ENCODE measurements at regions not wholly inside any gene's neighbourhood (a gene's known extent, or its start where the extent isn't known, plus 50 kb on each side); places are given as distances from the start of the nearest gene placed in this dataset.
"Not testable (repeated sequence)": the region's sequence is repeated elsewhere in the genome, so short reads cannot be mapped to it uniquely, and the experiment has no call there.

DNA sequence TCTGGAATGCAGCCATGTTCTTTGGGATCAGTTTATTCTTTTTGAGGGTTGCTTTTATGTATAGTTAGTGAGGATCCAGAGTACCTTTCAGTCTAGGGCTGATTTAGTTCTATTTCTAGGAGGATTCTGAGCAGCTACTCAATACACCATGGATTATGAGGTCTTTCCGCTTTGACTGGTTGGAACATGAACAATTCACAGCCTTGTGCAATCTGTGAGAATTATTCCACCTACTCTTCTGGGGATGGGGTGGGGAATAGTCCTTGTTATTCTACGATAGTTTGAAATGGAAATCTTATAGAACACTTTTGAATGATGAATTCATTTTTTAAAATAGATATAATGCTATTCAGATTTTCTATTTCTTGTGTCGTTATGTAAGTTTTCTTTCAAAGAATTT, 212.3 kb upstream of the ARRDC3 start:
- Histone ChIP-seq H3K4me1 (ENCODE audit: control insufficient read depth in 2 of 2, insufficient read depth in 2 of 2, low read length in 2 of 2) (no peaks in the 10 kb centered on the region), H3K27me3 (ENCODE audit: control insufficient read depth in 2 of 2, insufficient read depth in 1 of 2, low read length in 1 of 2) (no peaks in the 10 kb centered on the region), H3K36me3 (ENCODE audit: control insufficient read depth in 2 of 2, insufficient read depth in 2 of 2, low read length in 1 of 2) (no peaks in the 10 kb centered on the region), H3K9me3 (ENCODE audit: control insufficient read depth in 2 of 2, insufficient read depth in 1 of 2, low read length in 1 of 2) (peaks cover 0 to 2% of the 10 kb centered on the region in 2 donors), H3K4me3 (ENCODE audit: low read length in 2 of 2) (no peak overlapping the region), H3K27ac (ENCODE audit: low read depth in 1 of 2, low read length in 1 of 2) (no peak overlapping the region)
- no peak for DNase-seq (ENCODE audit: low read depth in 6 of 9, low spot score in 9 of 9)
- WGBS = 91% methylated on average over 3 of the region's 3 CpGs

DNA sequence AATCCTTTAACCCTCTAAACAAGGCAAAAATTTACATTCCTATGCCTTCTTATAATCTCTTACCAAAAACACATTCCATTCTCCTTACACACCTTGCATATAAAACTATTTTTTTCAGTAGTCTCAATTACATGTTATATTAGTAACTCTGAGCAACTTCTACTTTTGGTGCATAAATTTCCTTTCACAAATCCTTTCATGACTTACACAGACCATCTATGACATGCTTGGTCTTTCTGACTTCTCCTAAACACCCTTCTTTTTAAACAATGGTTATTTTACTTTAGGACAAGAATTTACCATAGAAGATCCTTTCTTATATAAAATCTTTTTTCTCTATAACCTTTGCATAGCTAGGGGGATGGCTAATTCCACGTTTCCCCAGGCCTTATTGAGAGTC, 208.0 kb upstream of the ARRDC3 start:
- no peaks in the 10 kb centered on the region for H3K4me1 ChIP-seq (ENCODE audit: control insufficient read depth in 2 of 2, insufficient read depth in 2 of 2, low read length in 2 of 2)
- no peaks in the 10 kb centered on the region for H3K27me3 ChIP-seq (ENCODE audit: control insufficient read depth in 2 of 2, insufficient read depth in 1 of 2, low read length in 1 of 2)
- H3K4me3 ChIP-seq (ENCODE audit: low read length in 2 of 2) = no peak overlapping the region
- no peak overlapping the region for H3K27ac ChIP-seq (ENCODE audit: low read depth in 1 of 2, low read length in 1 of 2)
- 29% methylated on average over 1 of the region's 1 CpG for WGBS
- DNase-seq (ENCODE audit: low read depth in 6 of 9, low spot score in 9 of 9) = no peak
- H3K36me3 ChIP-seq (ENCODE audit: control insufficient read depth in 2 of 2, insufficient read depth in 2 of 2, low read length in 1 of 2) = no peaks in the 10 kb centered on the region
- peaks cover 0 to 2% of the 10 kb centered on the region in 2 donors for H3K9me3 ChIP-seq (ENCODE audit: control insufficient read depth in 2 of 2, insufficient read depth in 1 of 2, low read length in 1 of 2)

DNA sequence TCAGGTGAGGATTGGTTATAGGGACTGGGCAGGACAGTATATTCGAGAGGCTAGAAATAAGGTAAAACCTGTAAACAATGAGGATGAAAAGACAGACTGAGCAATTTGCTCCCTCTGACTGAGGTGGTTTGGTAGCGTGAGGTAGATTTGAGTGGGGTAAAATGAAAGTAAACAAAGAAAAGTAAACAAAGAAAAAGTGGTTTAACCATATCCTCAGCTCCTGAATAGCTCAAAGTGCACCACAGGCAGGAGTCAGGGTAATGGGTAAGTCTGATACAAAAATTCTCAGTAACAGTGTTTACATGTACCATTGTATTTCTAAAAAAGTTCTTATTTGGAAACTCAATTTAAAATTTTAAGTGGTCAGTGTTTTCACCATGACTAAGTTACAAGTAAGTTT, 203.1 kb upstream of the ARRDC3 start:
- H3K36me3 ChIP-seq (ENCODE audit: control insufficient read depth in 2 of 2, insufficient read depth in 2 of 2, low read length in 1 of 2) = no peaks in the 10 kb centered on the region
- no peaks in the 10 kb centered on the region for H3K9me3 ChIP-seq (ENCODE audit: control insufficient read depth in 2 of 2, insufficient read depth in 1 of 2, low read length in 1 of 2)
- no peaks in the 10 kb centered on the region for H3K4me1 ChIP-seq (ENCODE audit: control insufficient read depth in 2 of 2, insufficient read depth in 2 of 2, low read length in 2 of 2)
- WGBS = 88% methylated on average over 2 of the region's 2 CpGs
- no peak overlapping the region for H3K27ac ChIP-seq (ENCODE audit: low read depth in 1 of 2, low read length in 1 of 2)
- H3K4me3 ChIP-seq (ENCODE audit: low read length in 2 of 2) = no peak overlapping the region
- H3K27me3 ChIP-seq (ENCODE audit: control insufficient read depth in 2 of 2, insufficient read depth in 1 of 2, low read length in 1 of 2) = no peaks in the 10 kb centered on the region
- DNase-seq (ENCODE audit: low read depth in 6 of 9, low spot score in 9 of 9) = no peak

DNA sequence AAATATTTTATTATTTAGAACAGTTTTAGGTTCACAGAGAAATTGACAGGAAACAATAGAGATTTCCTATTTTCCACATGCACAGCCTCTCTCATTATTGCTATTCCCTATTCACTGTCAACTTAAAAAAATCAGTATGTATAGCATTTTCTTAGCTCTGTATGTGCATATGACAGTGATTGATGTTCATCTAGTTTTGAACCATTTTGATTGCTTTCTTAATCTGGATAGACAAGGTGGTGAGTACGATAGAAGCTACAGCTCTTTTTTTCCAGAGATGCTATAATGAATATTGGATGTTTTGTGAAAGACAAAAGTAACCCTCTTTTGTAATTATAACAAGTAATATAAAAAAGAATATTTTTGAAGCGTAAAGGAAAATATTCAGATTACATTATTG, 201.2 kb upstream of the ARRDC3 start:
- H3K27me3 ChIP-seq (ENCODE audit: control insufficient read depth in 2 of 2, insufficient read depth in 1 of 2, low read length in 1 of 2) = no peaks in the 10 kb centered on the region
- no peak for DNase-seq (ENCODE audit: low read depth in 6 of 9, low spot score in 9 of 9)
- no peaks in the 10 kb centered on the region for H3K36me3 ChIP-seq (ENCODE audit: control insufficient read depth in 2 of 2, insufficient read depth in 2 of 2, low read length in 1 of 2)
- 96% methylated on average over 2 of the region's 2 CpGs for WGBS
- no peak overlapping the region for H3K4me3 ChIP-seq (ENCODE audit: low read length in 2 of 2)
- H3K27ac ChIP-seq (ENCODE audit: low read depth in 1 of 2, low read length in 1 of 2) = no peak overlapping the region
- no peaks in the 10 kb centered on the region for H3K9me3 ChIP-seq (ENCODE audit: control insufficient read depth in 2 of 2, insufficient read depth in 1 of 2, low read length in 1 of 2)
- no peaks in the 10 kb centered on the region for H3K4me1 ChIP-seq (ENCODE audit: control insufficient read depth in 2 of 2, insufficient read depth in 2 of 2, low read length in 2 of 2)

DNA sequence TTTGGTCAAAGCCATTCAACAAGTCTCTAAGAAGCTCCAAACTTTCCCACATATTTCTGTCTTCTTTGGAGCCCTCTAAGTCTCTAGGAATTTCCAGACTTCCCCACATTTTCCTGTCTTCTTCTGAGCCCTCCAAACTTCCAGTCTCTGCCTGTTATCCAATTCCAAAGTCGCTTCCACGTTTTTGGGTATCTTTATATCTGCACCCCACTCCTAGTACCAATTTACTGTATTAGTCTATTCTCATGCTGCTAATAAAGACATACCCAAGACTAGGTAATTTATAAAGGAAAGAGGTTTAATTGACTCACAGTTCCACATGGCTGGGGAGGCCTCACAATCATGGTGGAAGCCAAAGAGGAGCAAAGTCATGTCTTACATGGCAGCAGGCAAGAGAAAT, 182.9 kb upstream of the ARRDC3 start:
- not testable (repeated sequence) for H3K36me3 ChIP-seq (ENCODE audit: control insufficient read depth in 2 of 2, insufficient read depth in 2 of 2, low read length in 1 of 2); H3K27me3 ChIP-seq (ENCODE audit: control insufficient read depth in 2 of 2, insufficient read depth in 1 of 2, low read length in 1 of 2); DNase-seq (ENCODE audit: low read depth in 6 of 9, low spot score in 9 of 9); H3K4me1 ChIP-seq (ENCODE audit: control insufficient read depth in 2 of 2, insufficient read depth in 2 of 2, low read length in 2 of 2); H3K4me3 ChIP-seq (ENCODE audit: low read length in 2 of 2); H3K27ac ChIP-seq (ENCODE audit: low read depth in 1 of 2, low read length in 1 of 2)
- peaks cover 0 to 13% of the 10 kb centered on the region in 2 donors for H3K9me3 ChIP-seq (ENCODE audit: control insufficient read depth in 2 of 2, insufficient read depth in 1 of 2, low read length in 1 of 2)
- WGBS = 96% methylated on average over 2 of the region's 2 CpGs

DNA sequence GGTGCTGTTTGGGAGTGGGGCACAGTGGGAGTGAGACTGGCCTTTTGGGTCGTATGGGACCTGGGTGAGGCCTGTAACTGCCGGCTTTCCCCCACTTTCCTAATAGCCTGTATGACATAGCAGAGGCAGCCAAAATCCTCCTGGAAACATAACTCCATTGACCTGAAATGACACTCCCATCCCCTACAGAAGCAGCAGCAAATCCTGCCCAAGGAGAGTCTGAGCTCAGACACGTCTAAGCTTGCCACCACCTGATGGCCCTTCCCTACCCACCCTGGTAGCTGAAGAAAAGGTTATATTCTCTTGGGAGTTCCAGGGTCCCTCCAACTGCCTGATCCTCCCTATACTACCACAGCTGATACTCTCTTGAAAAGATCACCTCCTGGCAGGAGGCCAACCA, 179.8 kb upstream of the ARRDC3 start:
- no peak overlapping the region for H3K27ac ChIP-seq (ENCODE audit: low read depth in 1 of 2, low read length in 1 of 2)
- no peaks in the 10 kb centered on the region for H3K27me3 ChIP-seq (ENCODE audit: control insufficient read depth in 2 of 2, insufficient read depth in 1 of 2, low read length in 1 of 2)
- H3K4me1 ChIP-seq (ENCODE audit: control insufficient read depth in 2 of 2, insufficient read depth in 2 of 2, low read length in 2 of 2) = no peaks in the 10 kb centered on the region
- H3K4me3 ChIP-seq (ENCODE audit: low read length in 2 of 2) = no peak overlapping the region
- no peaks in the 10 kb centered on the region for H3K36me3 ChIP-seq (ENCODE audit: control insufficient read depth in 2 of 2, insufficient read depth in 2 of 2, low read length in 1 of 2)
- peaks cover 0 to 13% of the 10 kb centered on the region in 2 donors for H3K9me3 ChIP-seq (ENCODE audit: control insufficient read depth in 2 of 2, insufficient read depth in 1 of 2, low read length in 1 of 2)
- WGBS = 88% methylated on average over 3 of the region's 3 CpGs
- DNase-seq (ENCODE audit: low read depth in 6 of 9, low spot score in 9 of 9) = no peak

DNA sequence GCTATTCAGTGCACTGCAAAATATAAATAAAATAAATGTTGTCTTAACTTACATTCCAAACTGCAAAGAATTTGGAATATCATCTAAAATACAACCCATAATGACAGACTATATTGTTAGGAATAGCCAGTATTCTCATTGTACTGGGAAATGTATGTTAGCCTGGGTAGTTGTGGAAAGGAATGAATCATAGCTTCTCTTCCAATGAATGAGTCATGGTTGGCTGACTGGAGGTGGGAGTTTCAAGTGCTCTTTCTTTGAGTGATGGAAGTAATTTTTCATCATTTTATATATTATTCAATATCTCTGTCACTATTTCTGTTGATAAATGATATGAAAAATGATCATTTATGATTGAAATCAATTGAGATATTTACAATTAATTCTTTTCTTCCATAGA, 158.6 kb upstream of the ARRDC3 start:
- H3K27me3 ChIP-seq (ENCODE audit: control insufficient read depth in 2 of 2, insufficient read depth in 1 of 2, low read length in 1 of 2) = no peaks in the 10 kb centered on the region
- no peak for DNase-seq (ENCODE audit: low read depth in 6 of 9, low spot score in 9 of 9)
- no peak overlapping the region for H3K4me3 ChIP-seq (ENCODE audit: low read length in 2 of 2)
- H3K36me3 ChIP-seq (ENCODE audit: control insufficient read depth in 2 of 2, insufficient read depth in 2 of 2, low read length in 1 of 2) = no peaks in the 10 kb centered on the region
- H3K9me3 ChIP-seq (ENCODE audit: control insufficient read depth in 2 of 2, insufficient read depth in 1 of 2, low read length in 1 of 2) = no peaks in the 10 kb centered on the region
- H3K27ac ChIP-seq (ENCODE audit: low read depth in 1 of 2, low read length in 1 of 2) = no peak overlapping the region
- no peaks in the 10 kb centered on the region for H3K4me1 ChIP-seq (ENCODE audit: control insufficient read depth in 2 of 2, insufficient read depth in 2 of 2, low read length in 2 of 2)

DNA sequence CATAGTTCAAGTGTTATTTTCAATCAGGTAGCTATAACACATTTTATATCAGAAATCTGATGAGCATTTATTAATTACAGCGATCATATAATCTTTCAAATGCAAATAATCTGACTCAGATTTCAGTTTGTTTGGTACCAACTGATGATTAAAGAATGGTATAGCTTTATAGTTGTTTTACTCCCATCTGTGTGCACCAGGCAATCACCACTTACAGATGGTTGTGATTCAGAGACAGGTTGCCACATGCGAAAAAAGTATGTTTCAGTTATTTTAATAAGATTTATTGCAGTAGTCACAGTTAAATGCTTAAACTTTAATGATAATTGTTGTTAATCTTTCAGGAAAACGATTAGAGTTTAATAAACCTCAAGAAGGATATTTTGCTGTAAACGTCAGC, 155.1 kb upstream of the ARRDC3 start:
- Histone ChIP-seq H3K36me3 (ENCODE audit: control insufficient read depth in 2 of 2, insufficient read depth in 2 of 2, low read length in 1 of 2) (no peaks in the 10 kb centered on the region), H3K27ac (ENCODE audit: low read depth in 1 of 2, low read length in 1 of 2) (no peak overlapping the region), H3K4me1 (ENCODE audit: control insufficient read depth in 2 of 2, insufficient read depth in 2 of 2, low read length in 2 of 2) (no peaks in the 10 kb centered on the region), H3K4me3 (ENCODE audit: low read length in 2 of 2) (no peak overlapping the region), H3K27me3 (ENCODE audit: control insufficient read depth in 2 of 2, insufficient read depth in 1 of 2, low read length in 1 of 2) (no peaks in the 10 kb centered on the region), H3K9me3 (ENCODE audit: control insufficient read depth in 2 of 2, insufficient read depth in 1 of 2, low read length in 1 of 2) (no peaks in the 10 kb centered on the region)
- no peak for DNase-seq (ENCODE audit: low read depth in 6 of 9, low spot score in 9 of 9)
- 77% methylated on average over 4 of the region's 4 CpGs for WGBS

DNA sequence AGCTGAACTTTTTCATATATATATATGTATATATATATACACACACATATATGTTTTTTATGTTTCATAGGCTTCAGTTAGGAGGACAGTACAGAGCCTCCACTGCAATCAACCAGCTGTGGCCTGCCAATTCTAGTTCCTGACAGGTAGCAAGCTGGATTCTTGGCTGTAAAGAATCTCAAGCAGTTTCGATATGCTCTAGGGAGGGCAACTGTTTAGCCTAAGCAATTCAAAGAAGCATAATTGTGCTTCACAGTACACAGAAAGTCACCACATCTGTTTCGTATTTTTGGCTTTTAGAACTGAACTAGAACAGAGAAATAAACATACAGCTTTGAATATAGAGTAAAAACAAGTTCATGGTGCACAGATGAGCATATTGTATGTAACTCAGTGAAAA, 152.4 kb upstream of the ARRDC3 start:
- no peak overlapping the region for H3K4me3 ChIP-seq (ENCODE audit: low read length in 2 of 2)
- no peaks in the 10 kb centered on the region for H3K9me3 ChIP-seq (ENCODE audit: control insufficient read depth in 2 of 2, insufficient read depth in 1 of 2, low read length in 1 of 2)
- H3K27me3 ChIP-seq (ENCODE audit: control insufficient read depth in 2 of 2, insufficient read depth in 1 of 2, low read length in 1 of 2) = no peaks in the 10 kb centered on the region
- 83% methylated on average over 2 of the region's 2 CpGs for WGBS
- no peak for DNase-seq (ENCODE audit: low read depth in 6 of 9, low spot score in 9 of 9)
- H3K27ac ChIP-seq (ENCODE audit: low read depth in 1 of 2, low read length in 1 of 2) = no peak overlapping the region
- H3K36me3 ChIP-seq (ENCODE audit: control insufficient read depth in 2 of 2, insufficient read depth in 2 of 2, low read length in 1 of 2) = no peaks in the 10 kb centered on the region
- no peaks in the 10 kb centered on the region for H3K4me1 ChIP-seq (ENCODE audit: control insufficient read depth in 2 of 2, insufficient read depth in 2 of 2, low read length in 2 of 2)

DNA sequence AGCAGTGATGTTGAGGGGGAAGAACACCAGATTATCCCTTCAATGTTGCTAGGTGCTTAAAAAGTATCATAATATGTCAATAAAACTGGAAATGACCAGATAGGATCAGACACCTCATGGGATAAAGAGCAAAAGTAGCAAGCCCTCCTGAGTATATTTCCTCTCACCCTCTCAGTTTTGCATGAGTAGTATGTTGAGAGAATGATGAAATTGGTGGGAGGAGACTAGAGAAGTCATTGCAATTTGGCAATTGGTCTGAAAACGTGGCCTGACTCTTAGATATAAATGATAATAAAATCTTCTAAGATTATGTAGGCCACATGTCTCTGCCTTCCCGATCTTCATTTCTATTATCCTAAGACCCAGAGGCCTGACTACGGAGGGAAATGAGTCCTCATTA, 151.2 kb upstream of the ARRDC3 start:
- Histone ChIP-seq H3K27ac (ENCODE audit: low read depth in 1 of 2, low read length in 1 of 2) (no peak overlapping the region), H3K4me3 (ENCODE audit: low read length in 2 of 2) (no peak overlapping the region), H3K36me3 (ENCODE audit: control insufficient read depth in 2 of 2, insufficient read depth in 2 of 2, low read length in 1 of 2) (no peaks in the 10 kb centered on the region), H3K4me1 (ENCODE audit: control insufficient read depth in 2 of 2, insufficient read depth in 2 of 2, low read length in 2 of 2) (no peaks in the 10 kb centered on the region), H3K27me3 (ENCODE audit: control insufficient read depth in 2 of 2, insufficient read depth in 1 of 2, low read length in 1 of 2) (no peaks in the 10 kb centered on the region), H3K9me3 (ENCODE audit: control insufficient read depth in 2 of 2, insufficient read depth in 1 of 2, low read length in 1 of 2) (no peaks in the 10 kb centered on the region)
- no peak for DNase-seq (ENCODE audit: low read depth in 6 of 9, low spot score in 9 of 9)
- 86% methylated on average over 3 of the region's 3 CpGs for WGBS
